ENCODE measurements at regions not wholly inside any gene's neighbourhood (a gene's known extent, or its start where the extent isn't known, plus 50 kb on each side); places are given as distances from the start of the nearest gene placed in this dataset.

DNA sequence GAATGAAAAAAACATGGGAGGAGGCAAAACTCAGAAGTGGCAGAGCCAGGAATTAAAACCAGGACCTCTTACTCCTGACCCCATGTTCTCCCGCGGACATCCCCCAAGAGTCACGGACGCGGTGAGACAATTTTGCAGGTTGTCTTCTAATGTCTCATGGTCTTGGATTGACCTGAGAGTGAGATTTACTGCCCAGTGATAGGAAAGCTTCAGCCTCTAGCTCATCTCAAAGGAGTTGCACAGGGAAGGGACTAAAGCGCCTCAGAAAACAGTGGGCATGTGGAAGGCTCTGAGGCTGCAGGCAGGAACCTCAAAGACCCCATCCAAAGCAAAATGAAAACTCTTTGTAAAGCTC lies 197.4 kb downstream of the ADAMTS15 start:
- Mint-ChIP-seq H3K27me3 (peaks cover 0 to 10% of the 10 kb centered on the region in 2 donors), H3K36me3 (no peaks in the 10 kb centered on the region), H3K4me1 (no peaks in the 10 kb centered on the region), H3K9me3 (no peaks in the 10 kb centered on the region), H3K27ac (no peak overlapping the region), H3K4me3 (no peak overlapping the region)
- no CpG with 5 or more reads among the region's 6 CpGs for WGBS (ENCODE audit: insufficient coverage)
- Histone ChIP-seq H3K4me1 (ENCODE audit: control insufficient read depth in 1 of 2, extremely low read depth in 1 of 2, insufficient read depth in 2 of 2, low read length in 2 of 2) (no peaks in the 10 kb centered on the region), H3K27me3 (replicated peaks in 1 of 2; ENCODE audit: control insufficient read depth in 2 of 2, extremely low read depth in 1 of 2, insufficient read depth in 2 of 2, low read length in 1 of 2) (peaks cover 0 to 11% of the 10 kb centered on the region in 2 experiments), H3K9me3 (no peaks in the 10 kb centered on the region), H3K36me3 (ENCODE audit: control insufficient read depth in 2 of 2, extremely low read depth in 1 of 2, insufficient read depth in 1 of 2, low read length in 1 of 2) (no peaks in the 10 kb centered on the region), H3K4me3 (ENCODE audit: control insufficient read depth in 1 of 2, extremely low read depth in 1 of 2, low read length in 1 of 2) (no peak overlapping the region), H3K27ac (ENCODE audit: low read length) (no peak overlapping the region)
- ChIA-PET CTCF (no interaction called here), POLR2A (no interaction called here)
- DNase-seq (no peak), ATAC-seq (replicated peaks in 1 of 4) (no peak)

DNA sequence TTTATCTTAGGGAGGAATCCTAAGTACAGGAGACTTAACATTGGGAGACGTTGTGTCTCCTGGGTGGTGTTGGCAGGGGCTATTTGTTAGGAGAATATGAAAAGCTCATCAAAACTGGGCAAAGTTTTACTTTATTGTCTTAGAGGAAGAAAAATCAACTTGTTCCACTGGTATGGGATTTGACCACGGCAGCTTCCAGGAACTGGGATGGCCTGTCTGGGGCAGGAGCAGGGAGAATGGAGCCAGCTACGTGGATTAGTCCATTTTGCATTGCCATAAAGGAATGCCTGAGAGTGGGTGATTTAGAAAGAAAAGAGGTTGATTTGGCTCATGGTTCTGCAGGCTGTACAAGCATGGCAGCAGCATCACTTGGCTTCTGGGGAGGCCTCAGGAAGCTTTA lies 198.4 kb downstream of the ADAMTS15 start:
- DNase-seq (no peak), ATAC-seq (replicated peaks in 1 of 4) (no peak)
- Histone ChIP-seq H3K9me3 (no peaks in the 10 kb centered on the region), H3K4me3 (ENCODE audit: control insufficient read depth in 1 of 2, extremely low read depth in 1 of 2, low read length in 1 of 2) (no peak overlapping the region), H3K4me1 (ENCODE audit: control insufficient read depth in 1 of 2, extremely low read depth in 1 of 2, insufficient read depth in 2 of 2, low read length in 2 of 2) (no peaks in the 10 kb centered on the region), H3K27ac (ENCODE audit: low read length) (no peak overlapping the region), H3K27me3 (replicated peaks in 1 of 2; ENCODE audit: control insufficient read depth in 2 of 2, extremely low read depth in 1 of 2, insufficient read depth in 2 of 2, low read length in 1 of 2) (peaks cover 0 to 11% of the 10 kb centered on the region in 2 experiments), H3K36me3 (ENCODE audit: control insufficient read depth in 2 of 2, extremely low read depth in 1 of 2, insufficient read depth in 1 of 2, low read length in 1 of 2) (no peaks in the 10 kb centered on the region)
- no peaks in the 10 kb centered on the region for H3K9me3 Mint-ChIP-seq
- H3K4me3 Mint-ChIP-seq = no peak overlapping the region
- CTCF ChIA-PET = no interaction called here
- H3K27me3 Mint-ChIP-seq = peaks cover 0 to 10% of the 10 kb centered on the region in 2 donors
- POLR2A ChIA-PET = no interaction called here
- H3K36me3 Mint-ChIP-seq = no peaks in the 10 kb centered on the region
- H3K4me1 Mint-ChIP-seq = no peaks in the 10 kb centered on the region
- WGBS (ENCODE audit: insufficient coverage) = 71% methylated on average over 3 of the region's 3 CpGs
- no peak overlapping the region for H3K27ac Mint-ChIP-seq

DNA sequence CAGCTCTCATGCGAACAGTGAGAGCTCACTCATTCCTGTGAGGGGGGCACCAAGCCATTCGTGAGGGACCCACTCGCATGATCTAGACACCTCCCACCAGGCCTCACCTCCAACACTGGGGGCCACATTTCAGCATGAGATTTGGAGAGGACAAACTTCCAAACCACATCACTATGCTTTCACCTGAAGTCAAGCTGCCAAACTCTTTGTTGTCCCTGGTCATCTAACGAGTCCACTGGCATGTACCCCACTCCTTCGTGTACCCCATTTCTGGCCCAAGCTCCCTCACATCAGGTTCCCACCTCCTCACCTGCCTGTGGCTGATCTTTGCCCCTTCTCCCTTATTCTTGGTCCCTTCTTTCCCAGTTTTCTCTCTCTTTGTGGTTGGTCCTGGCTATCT lies 198.9 kb downstream of the ADAMTS15 start:
- no peak overlapping the region for H3K27ac Mint-ChIP-seq
- no peaks in the 10 kb centered on the region for H3K9me3 Mint-ChIP-seq
- no peak overlapping the region for H3K27ac ChIP-seq (ENCODE audit: low read length)
- 78% methylated on average over 5 of the region's 5 CpGs for WGBS (ENCODE audit: insufficient coverage)
- CTCF ChIA-PET = no interaction called here
- no peak overlapping the region for H3K4me3 ChIP-seq (ENCODE audit: control insufficient read depth in 1 of 2, extremely low read depth in 1 of 2, low read length in 1 of 2)
- POLR2A ChIA-PET = no interaction called here
- no peak for DNase-seq
- H3K9me3 ChIP-seq = no peaks in the 10 kb centered on the region
- peaks cover 0 to 10% of the 10 kb centered on the region in 2 donors for H3K27me3 Mint-ChIP-seq
- no peak overlapping the region for H3K4me3 Mint-ChIP-seq
- peaks cover 0 to 11% of the 10 kb centered on the region in 2 experiments for H3K27me3 ChIP-seq (replicated peaks in 1 of 2; ENCODE audit: control insufficient read depth in 2 of 2, extremely low read depth in 1 of 2, insufficient read depth in 2 of 2, low read length in 1 of 2)
- no peaks in the 10 kb centered on the region for H3K36me3 ChIP-seq (ENCODE audit: control insufficient read depth in 2 of 2, extremely low read depth in 1 of 2, insufficient read depth in 1 of 2, low read length in 1 of 2)
- H3K4me1 Mint-ChIP-seq = no peaks in the 10 kb centered on the region
- no peak for ATAC-seq (replicated peaks in 1 of 4)
- H3K4me1 ChIP-seq (ENCODE audit: control insufficient read depth in 1 of 2, extremely low read depth in 1 of 2, insufficient read depth in 2 of 2, low read length in 2 of 2) = no peaks in the 10 kb centered on the region
- H3K36me3 Mint-ChIP-seq = no peaks in the 10 kb centered on the region

DNA sequence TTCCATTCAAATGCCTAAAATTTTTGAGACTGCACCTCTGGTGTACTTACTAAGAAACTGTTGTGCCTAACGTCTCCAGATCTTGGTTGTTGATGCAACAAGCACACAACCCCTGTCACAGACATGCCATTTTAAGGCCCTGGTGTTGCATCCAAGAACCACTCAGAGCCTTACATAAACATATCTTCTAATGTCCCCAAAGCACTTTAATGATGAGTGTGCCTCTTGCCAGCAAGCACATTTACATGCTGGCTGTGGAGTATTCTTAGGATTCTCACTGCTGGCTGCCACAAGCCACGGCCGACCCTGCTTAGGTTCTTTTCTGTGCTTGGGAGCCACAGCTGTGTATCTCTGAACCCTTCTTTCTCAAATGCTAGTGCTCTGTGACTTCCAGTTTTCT lies 201.4 kb downstream of the ADAMTS15 start:
- ChIA-PET POLR2A (no interaction called here), CTCF (no interaction called here)
- H3K27ac Mint-ChIP-seq = no peak overlapping the region
- H3K36me3 Mint-ChIP-seq = no peaks in the 10 kb centered on the region
- no peak overlapping the region for H3K27ac ChIP-seq (ENCODE audit: low read length)
- H3K36me3 ChIP-seq (ENCODE audit: control insufficient read depth in 2 of 2, extremely low read depth in 1 of 2, insufficient read depth in 1 of 2, low read length in 1 of 2) = no peaks in the 10 kb centered on the region
- no peaks in the 10 kb centered on the region for H3K4me1 ChIP-seq (ENCODE audit: control insufficient read depth in 1 of 2, extremely low read depth in 1 of 2, insufficient read depth in 2 of 2, low read length in 2 of 2)
- 85% methylated on average over 2 of the region's 3 CpGs for WGBS (ENCODE audit: insufficient coverage)
- H3K27me3 Mint-ChIP-seq = peaks cover 7 to 8% of the 10 kb centered on the region in 2 donors
- H3K4me1 Mint-ChIP-seq = no peaks in the 10 kb centered on the region
- H3K4me3 ChIP-seq (ENCODE audit: control insufficient read depth in 1 of 2, extremely low read depth in 1 of 2, low read length in 1 of 2) = no peak overlapping the region
- peaks cover 0 to 10% of the 10 kb centered on the region in 2 experiments for H3K27me3 ChIP-seq (replicated peaks in 1 of 2; ENCODE audit: control insufficient read depth in 2 of 2, extremely low read depth in 1 of 2, insufficient read depth in 2 of 2, low read length in 1 of 2)
- H3K9me3 Mint-ChIP-seq = no peaks in the 10 kb centered on the region
- ATAC-seq (replicated peaks in 1 of 4) = no peak
- H3K4me3 Mint-ChIP-seq = no peak overlapping the region
- no peaks in the 10 kb centered on the region for H3K9me3 ChIP-seq
- DNase-seq = no peak

DNA sequence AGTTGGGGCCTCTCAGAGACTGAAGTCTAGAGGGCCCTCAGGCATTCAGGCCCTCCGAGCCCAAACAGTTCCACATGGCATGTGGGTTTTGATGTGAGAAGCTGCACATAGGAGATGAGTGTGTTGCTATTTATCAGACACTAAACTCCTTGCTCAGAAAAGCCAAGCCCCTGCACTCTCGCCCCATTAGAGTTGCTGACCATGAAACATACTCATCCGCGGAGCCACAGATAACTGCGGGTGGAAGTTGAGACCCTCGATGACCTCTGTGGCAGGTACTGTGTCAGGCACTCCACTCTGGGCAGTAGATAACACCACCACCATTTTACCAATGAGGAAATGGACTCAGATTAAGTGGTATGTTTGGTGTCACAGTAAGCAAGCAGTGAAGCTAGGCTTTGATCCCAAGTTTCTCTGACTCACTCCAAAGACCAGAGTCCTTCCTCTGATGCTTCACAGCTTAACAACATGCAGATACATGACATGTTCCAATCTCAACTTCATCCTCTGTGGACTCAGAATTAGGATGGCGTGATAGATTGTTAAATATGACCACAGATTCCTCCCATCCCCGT lies 202.1 kb downstream of the ADAMTS15 start:
- CTCF ChIA-PET = no interaction called here
- no peaks in the 10 kb centered on the region for H3K9me3 Mint-ChIP-seq
- POLR2A ChIA-PET = no interaction called here
- ATAC-seq (replicated peaks in 1 of 4) (no peak), DNase-seq (no peak)
- H3K4me3 ChIP-seq (ENCODE audit: control insufficient read depth in 1 of 2, extremely low read depth in 1 of 2, low read length in 1 of 2) = no peak overlapping the region
- H3K27me3 Mint-ChIP-seq = peaks cover 7 to 8% of the 10 kb centered on the region in 2 donors
- H3K36me3 Mint-ChIP-seq = no peaks in the 10 kb centered on the region
- H3K4me3 Mint-ChIP-seq = no peak overlapping the region
- H3K27ac Mint-ChIP-seq = no peak overlapping the region
- no peaks in the 10 kb centered on the region for H3K4me1 ChIP-seq (ENCODE audit: control insufficient read depth in 1 of 2, extremely low read depth in 1 of 2, insufficient read depth in 2 of 2, low read length in 2 of 2)
- no peak overlapping the region for H3K27ac ChIP-seq (ENCODE audit: low read length)
- H3K36me3 ChIP-seq (ENCODE audit: control insufficient read depth in 2 of 2, extremely low read depth in 1 of 2, insufficient read depth in 1 of 2, low read length in 1 of 2) = no peaks in the 10 kb centered on the region
- no peaks in the 10 kb centered on the region for H3K4me1 Mint-ChIP-seq
- WGBS (ENCODE audit: insufficient coverage) = 89% methylated on average over 6 of the region's 8 CpGs
- H3K9me3 ChIP-seq = no peaks in the 10 kb centered on the region
- H3K27me3 ChIP-seq (replicated peaks in 1 of 2; ENCODE audit: control insufficient read depth in 2 of 2, extremely low read depth in 1 of 2, insufficient read depth in 2 of 2, low read length in 1 of 2) = peaks cover 0 to 10% of the 10 kb centered on the region in 2 experiments

DNA sequence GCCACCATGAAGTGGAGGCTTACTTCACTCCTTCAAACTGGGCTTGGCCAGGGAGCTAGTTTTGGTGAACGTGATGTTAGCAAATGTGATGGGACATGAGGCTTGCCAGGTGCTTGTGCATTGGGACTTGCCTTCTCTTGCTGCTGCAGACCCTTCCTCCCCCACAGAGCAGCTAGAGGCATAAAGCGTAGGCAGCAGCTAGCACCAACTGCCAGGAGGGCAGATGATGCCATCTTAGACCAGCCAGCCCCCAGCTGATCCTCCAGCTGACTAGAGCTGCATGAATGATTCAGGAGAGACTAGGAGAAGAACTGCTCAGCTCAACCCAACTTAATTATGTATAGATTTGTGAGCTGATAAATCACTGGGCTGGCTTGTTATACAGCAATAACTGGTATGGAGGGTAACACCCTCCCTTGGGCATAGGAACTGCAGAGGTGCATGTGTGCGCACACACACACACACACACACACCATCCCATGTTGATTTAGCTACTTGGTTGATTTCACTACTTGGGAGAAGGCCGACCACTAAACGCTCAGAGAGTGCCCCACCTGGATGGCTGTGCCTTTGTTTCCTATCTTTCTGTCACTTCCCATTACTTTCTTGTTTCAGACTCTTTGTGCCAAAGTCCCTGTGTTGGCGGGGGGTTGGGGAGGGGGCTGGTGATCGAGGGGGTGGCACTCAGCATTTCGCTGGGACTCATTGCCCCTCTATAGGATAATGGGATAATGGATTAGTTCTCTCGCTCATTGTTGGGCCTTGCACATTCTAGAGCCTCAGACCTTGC lies 202.8 kb downstream of the ADAMTS15 start:
- Mint-ChIP-seq H3K9me3 (peaks cover 0 to 6% (median 0%) of the 10 kb centered on the region in 3 donors), H3K36me3 (no peaks in the 10 kb centered on the region), H3K27ac (no peak overlapping the region), H3K27me3 (peaks cover 7 to 8% of the 10 kb centered on the region in 2 donors), H3K4me3 (no peak overlapping the region), H3K4me1 (no peaks in the 10 kb centered on the region)
- peaks cover 0 to 10% of the 10 kb centered on the region in 2 experiments for H3K27me3 ChIP-seq (replicated peaks in 1 of 2; ENCODE audit: control insufficient read depth in 2 of 2, extremely low read depth in 1 of 2, insufficient read depth in 2 of 2, low read length in 1 of 2)
- ChIA-PET CTCF (no interaction called here), POLR2A (no interaction called here)
- H3K27ac ChIP-seq (ENCODE audit: low read length) = no peak overlapping the region
- H3K36me3 ChIP-seq (ENCODE audit: control insufficient read depth in 2 of 2, extremely low read depth in 1 of 2, insufficient read depth in 1 of 2, low read length in 1 of 2) = no peaks in the 10 kb centered on the region
- H3K9me3 ChIP-seq = no peaks in the 10 kb centered on the region
- no peak overlapping the region for H3K4me3 ChIP-seq (ENCODE audit: control insufficient read depth in 1 of 2, extremely low read depth in 1 of 2, low read length in 1 of 2)
- H3K4me1 ChIP-seq (ENCODE audit: control insufficient read depth in 1 of 2, extremely low read depth in 1 of 2, insufficient read depth in 2 of 2, low read length in 2 of 2) = no peaks in the 10 kb centered on the region
- DNase-seq (no peak), ATAC-seq (replicated peaks in 1 of 4) (no peak)
- 82% methylated on average over 2 of the region's 9 CpGs for WGBS (ENCODE audit: insufficient coverage)
